ENCODE measurements at regions not wholly inside any gene's neighbourhood (a gene's known extent, or its start where the extent isn't known, plus 50 kb on each side); places are given as distances from the start of the nearest gene placed in this dataset.

- no peak for TF ChIP-seq CTCF (IDR thresholded peaks at IDR 0.05; ENCODE audit: insufficient read depth, low read depth, low read length)
- TF ChIP-seq EZH2 (IDR thresholded peaks at IDR 0.05; ENCODE audit: insufficient read depth, low read length), result no peak
These were observed 916.5 kb downstream of the TMEM121 start for GRCh38 chr14:106442857-106443256.
